ENCODE measurements at regions not wholly inside any gene's neighbourhood (a gene's known extent, or its start where the extent isn't known, plus 50 kb on each side); places are given as distances from the start of the nearest gene placed in this dataset.

- H3K27me3 ChIP-seq (replicated peaks; ENCODE audit: control insufficient read depth, insufficient read depth, low read length): peaks cover 1% of the 10 kb centered on the region; the same call in 1 of the 2 replicates
- no peaks in the 10 kb centered on the region for H3K4me1 ChIP-seq
- no peak overlapping the region for H3K4me3 Mint-ChIP-seq (ENCODE audit: unreplicated experiment)
- intact Hi-C loops (cut with micrococcal nuclease; ENCODE audit: unreplicated experiment): no loop called here
- H3K36me3 Mint-ChIP-seq (ENCODE audit: insufficient read depth, unreplicated experiment): no peaks in the 10 kb centered on the region
- no TSS peak for BruUV-seq (replicated peaks)
- ChIA-PET CTCF (interaction anchor here (0.6 kb wide), 1 partner anchor 253 kb away, joined by 4 read pairs; no protein-coding TSS in a partner anchor), POLR2A (no interaction called here)
- H3K27me3 Mint-ChIP-seq (ENCODE audit: insufficient read depth, unreplicated experiment): peaks cover 6% of the 10 kb centered on the region
- no peaks in the 10 kb centered on the region for H3K9me3 ChIP-seq
- no peak for DNase-seq
- H3K27ac Mint-ChIP-seq (ENCODE audit: unreplicated experiment): no peak overlapping the region
- no peaks in the 10 kb centered on the region for H3K4me1 Mint-ChIP-seq (ENCODE audit: low read depth, unreplicated experiment)
- H3K9me3 Mint-ChIP-seq (ENCODE audit: unreplicated experiment): no peaks in the 10 kb centered on the region
- TF ChIP-seq CTCF (IDR thresholded peaks at IDR 0.05; ENCODE audit: insufficient read depth in 1 of 2, low read depth in 1 of 2, low read length in 1 of 2, severe bottlenecking in 1 of 2, unreplicated experiment in 1 of 2): no peak
- H3K36me3 ChIP-seq (ENCODE audit: control insufficient read depth, insufficient read depth, low read length): no peaks in the 10 kb centered on the region
- no peak overlapping the region for H3K4me3 ChIP-seq (ENCODE audit: low read depth, low read length)
Observed at GRCh38 chr11:45384016-45384415, 97.9 kb upstream of the SYT13 start.

GRCh38 chr11:45383224-45383623 lies 97.1 kb upstream of the SYT13 start:
- no peak for DNase-seq
- intact Hi-C loops (cut with micrococcal nuclease; ENCODE audit: unreplicated experiment): no loop called here
- Mint-ChIP-seq H3K4me3 (ENCODE audit: unreplicated experiment) (no peak overlapping the region), H3K36me3 (ENCODE audit: insufficient read depth, unreplicated experiment) (no peaks in the 10 kb centered on the region), H3K9me3 (ENCODE audit: unreplicated experiment) (no peaks in the 10 kb centered on the region), H3K4me1 (ENCODE audit: low read depth, unreplicated experiment) (no peaks in the 10 kb centered on the region), H3K27me3 (ENCODE audit: insufficient read depth, unreplicated experiment) (peaks cover 6% of the 10 kb centered on the region), H3K27ac (ENCODE audit: unreplicated experiment) (no peak overlapping the region)
- Histone ChIP-seq H3K9me3 (no peaks in the 10 kb centered on the region), H3K36me3 (ENCODE audit: control insufficient read depth, insufficient read depth, low read length) (no peaks in the 10 kb centered on the region), H3K4me3 (ENCODE audit: low read depth, low read length) (no peak overlapping the region), H3K4me1 (no peaks in the 10 kb centered on the region), H3K27me3 (replicated peaks; ENCODE audit: control insufficient read depth, insufficient read depth, low read length) (peaks cover 1% of the 10 kb centered on the region; the same call in 1 of the 2 replicates)
- TF ChIP-seq CTCF (IDR thresholded peaks at IDR 0.05; ENCODE audit: insufficient read depth in 1 of 2, low read depth in 1 of 2, low read length in 1 of 2, severe bottlenecking in 1 of 2, unreplicated experiment in 1 of 2): no peak
- CTCF ChIA-PET: no interaction called here
- POLR2A ChIA-PET: no interaction called here
- no TSS peak for BruUV-seq (replicated peaks)

- no TSS peak for BruUV-seq (replicated peaks)
- no peaks in the 10 kb centered on the region for H3K36me3 Mint-ChIP-seq (ENCODE audit: insufficient read depth, unreplicated experiment)
- intact Hi-C loops (cut with micrococcal nuclease; ENCODE audit: unreplicated experiment): no loop called here
- H3K9me3 Mint-ChIP-seq (ENCODE audit: unreplicated experiment): no peaks in the 10 kb centered on the region
- Histone ChIP-seq H3K36me3 (ENCODE audit: control insufficient read depth, insufficient read depth, low read length) (no peaks in the 10 kb centered on the region), H3K4me1 (no peaks in the 10 kb centered on the region), H3K27me3 (replicated peaks; ENCODE audit: control insufficient read depth, insufficient read depth, low read length) (peaks cover 1% of the 10 kb centered on the region; the same call in 1 of the 2 replicates), H3K9me3 (no peaks in the 10 kb centered on the region), H3K4me3 (ENCODE audit: low read depth, low read length) (no peak overlapping the region)
- no peaks in the 10 kb centered on the region for H3K4me1 Mint-ChIP-seq (ENCODE audit: low read depth, unreplicated experiment)
- TF ChIP-seq CTCF (IDR thresholded peaks at IDR 0.05; ENCODE audit: insufficient read depth in 1 of 2, low read depth in 1 of 2, low read length in 1 of 2, severe bottlenecking in 1 of 2, unreplicated experiment in 1 of 2): no peak
- ChIA-PET CTCF (no interaction called here), POLR2A (no interaction called here)
- no peak overlapping the region for H3K4me3 Mint-ChIP-seq (ENCODE audit: unreplicated experiment)
- no peak overlapping the region for H3K27ac Mint-ChIP-seq (ENCODE audit: unreplicated experiment)
- peaks cover 6% of the 10 kb centered on the region for H3K27me3 Mint-ChIP-seq (ENCODE audit: insufficient read depth, unreplicated experiment)
- DNase-seq: no peak
Observed at GRCh38 chr11:45382133-45382878, 96.2 kb upstream of the SYT13 start.

All from Caco-2 (cell line).